ENCODE measurements at regions not wholly inside any gene's neighbourhood (a gene's known extent, or its start where the extent isn't known, plus 50 kb on each side); places are given as distances from the start of the nearest gene placed in this dataset.

DNA sequence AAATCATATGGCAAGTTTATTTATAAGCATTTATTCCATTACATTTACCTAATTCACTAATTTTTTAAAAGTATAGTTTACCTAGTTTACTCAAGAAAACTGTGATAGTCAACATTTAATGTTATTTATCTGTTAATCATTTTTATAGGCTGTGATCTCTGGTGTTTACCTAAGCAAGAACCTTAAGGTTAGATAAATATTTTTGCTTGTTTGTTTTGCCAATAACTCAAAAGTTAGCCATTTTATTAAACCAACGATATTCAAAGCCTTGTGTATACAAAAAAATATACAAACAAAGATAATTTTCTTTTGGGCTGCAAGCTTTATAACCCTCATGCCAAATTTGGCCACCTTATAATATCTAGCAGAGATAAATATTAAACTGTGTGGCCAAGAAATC is 157.3 kb downstream of the SLCO1B3 start:
- no peak for DNase-seq

DNA sequence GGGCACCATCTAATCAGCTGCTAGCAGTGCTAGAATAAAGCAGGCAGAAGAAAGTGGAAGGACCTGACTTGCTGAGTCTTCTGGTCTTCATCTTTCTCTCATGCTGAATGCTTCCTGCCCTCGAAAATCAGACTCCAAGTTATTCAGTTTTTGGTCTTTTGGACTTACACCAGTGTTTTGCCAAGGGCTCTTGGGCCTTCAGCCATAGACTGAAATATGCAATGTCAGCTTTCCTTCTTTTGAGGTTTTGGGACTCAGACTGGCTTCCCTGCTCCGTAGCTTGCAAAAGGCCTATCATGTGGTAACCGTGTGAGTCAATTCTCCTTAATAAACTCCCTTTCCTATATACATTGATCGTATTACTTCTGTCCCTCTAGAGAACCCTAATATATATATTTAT is 159.3 kb downstream of the SLCO1B3 start:
- no peak for DNase-seq

DNA sequence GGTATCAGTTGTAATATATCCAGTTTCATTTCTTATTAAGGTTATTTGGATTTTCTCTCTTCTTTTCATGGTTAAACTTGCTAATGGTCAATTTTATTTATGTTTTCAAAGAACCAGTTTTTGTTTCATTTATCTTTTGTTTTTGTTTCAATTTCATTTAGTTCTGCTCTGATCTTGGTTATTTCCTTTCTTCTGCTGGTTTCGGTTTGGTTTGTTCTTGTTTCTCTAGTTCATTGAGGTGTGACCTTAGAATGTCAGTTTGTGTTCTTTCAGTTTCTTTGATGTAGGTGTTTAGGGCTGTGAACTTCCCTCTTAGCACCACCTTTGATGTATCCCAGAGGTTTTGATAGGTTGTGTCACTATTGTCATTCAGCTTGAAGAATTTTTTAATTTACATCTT is 145.6 kb upstream of the SLCO1B1 start:
- no peak for DNase-seq

DNA sequence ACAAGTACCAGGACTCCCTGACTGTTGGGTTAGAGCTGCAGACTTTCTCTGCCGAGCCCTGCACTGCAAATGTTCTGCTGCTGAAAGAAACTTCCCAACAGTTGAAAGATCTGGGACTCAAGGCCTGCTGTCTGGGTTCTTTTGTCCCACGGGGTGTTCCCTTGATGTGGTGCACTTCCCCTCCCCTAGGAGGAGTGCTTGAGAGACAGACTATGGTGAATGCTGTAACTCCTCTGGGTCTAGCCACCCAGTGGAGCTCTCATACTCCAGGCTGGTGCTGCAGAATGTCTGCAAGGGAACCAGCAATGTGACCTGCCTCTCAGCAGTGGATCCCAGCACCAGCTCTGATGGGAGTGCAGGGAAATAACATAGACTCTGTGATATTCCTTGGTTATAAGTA is 129.2 kb upstream of the SLCO1B1 start:
- no peak for DNase-seq

DNA sequence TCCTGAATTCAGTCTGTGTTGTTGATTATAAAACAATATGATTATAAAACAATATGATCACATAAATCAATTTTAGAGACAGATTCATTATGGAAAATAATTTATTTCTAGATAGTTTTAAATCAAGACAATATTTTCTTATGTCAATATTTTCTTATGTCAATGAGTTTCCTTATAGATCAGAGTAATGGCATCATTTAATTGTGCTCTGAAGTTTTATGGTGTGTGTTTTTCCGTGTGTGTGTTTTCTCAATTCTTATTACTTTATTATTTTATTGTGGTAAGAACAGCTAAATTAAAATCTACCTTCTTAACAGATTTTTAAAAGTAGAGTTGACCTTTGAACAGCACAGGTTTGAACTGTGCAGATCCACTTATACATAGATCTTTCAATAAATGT is 105.3 kb upstream of the SLCO1B1 start:
- no peak for DNase-seq

DNA sequence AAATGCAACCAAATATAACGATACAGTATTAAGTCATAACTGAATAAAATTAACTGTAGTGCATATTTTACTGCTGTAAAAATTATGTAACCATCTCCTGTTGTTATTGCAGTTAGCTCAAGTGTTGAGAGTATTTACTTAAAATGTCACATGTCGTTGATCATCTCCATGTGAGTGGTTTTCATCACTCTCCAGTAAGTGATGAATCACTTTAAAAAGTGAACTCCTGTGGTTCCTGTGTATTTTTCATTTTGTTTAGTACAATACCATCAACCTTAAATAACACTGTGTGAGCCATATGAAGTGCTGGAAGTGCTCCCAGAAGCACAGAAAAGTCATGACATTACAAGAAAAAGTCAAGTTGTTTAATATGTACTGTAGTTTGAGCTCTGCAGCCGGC is 104.7 kb upstream of the SLCO1B1 start:
- no peak for DNase-seq

DNA sequence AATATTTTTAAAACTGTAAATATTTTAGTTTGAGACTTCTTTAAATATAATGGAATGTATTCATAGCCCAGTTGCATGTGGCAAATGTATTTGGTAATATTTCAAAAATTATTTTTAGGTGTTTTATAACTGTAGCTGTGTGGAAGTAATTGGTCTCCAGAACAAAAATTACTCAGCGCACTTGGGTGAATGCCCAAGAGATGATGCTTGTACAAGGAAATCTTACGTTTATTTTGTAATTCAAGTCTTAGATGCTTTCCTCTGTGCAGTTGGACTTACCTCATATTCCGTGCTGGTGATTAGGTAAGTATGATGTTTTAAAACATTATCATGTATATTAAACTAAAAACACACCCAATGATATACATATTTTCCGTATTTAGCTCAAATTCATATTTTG is 76.7 kb upstream of the SLCO1B1 start:
- peak; percentile 3 for DNase-seq

DNA sequence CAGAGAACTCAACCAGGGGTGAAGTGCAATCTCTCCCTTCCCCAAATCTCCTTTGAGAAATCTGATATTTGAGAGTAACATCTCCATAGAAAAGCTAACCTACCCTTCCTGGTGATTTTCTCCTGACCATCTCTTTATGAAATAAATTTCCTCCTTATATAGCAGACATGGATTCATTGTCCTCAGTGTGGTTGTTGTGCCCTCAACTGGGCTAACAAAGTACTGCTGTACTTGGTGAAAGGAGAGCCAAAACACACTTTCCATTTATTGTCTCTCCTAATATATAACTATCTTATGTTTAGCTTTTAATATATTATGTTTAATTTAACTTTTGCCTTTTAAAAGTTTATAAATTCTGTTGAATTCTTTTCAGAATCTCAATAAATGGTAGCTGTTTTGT is 65.1 kb upstream of the SLCO1B1 start:
- no peak for DNase-seq

DNA sequence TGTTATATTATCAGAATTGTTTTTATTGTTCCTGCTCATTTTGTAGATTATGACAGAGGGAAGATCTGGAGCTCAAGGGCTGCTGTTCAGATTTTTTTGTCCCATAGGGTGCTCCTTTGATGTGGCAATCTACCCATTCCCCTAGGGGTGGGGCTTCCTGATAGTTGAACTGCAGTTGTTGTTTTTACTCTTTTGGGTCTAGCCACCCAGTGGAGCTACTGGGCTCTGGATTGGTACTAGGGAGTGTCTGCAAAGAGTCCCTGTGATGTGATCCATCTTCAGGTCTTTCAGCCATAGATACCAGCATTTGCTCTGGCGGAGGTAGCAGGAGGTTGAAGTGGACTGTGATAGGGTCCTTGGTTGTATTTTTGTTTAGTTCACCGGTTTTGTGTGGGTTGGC is 57.9 kb upstream of the SLCO1B1 start:
- DNase-seq, result no peak

DNA sequence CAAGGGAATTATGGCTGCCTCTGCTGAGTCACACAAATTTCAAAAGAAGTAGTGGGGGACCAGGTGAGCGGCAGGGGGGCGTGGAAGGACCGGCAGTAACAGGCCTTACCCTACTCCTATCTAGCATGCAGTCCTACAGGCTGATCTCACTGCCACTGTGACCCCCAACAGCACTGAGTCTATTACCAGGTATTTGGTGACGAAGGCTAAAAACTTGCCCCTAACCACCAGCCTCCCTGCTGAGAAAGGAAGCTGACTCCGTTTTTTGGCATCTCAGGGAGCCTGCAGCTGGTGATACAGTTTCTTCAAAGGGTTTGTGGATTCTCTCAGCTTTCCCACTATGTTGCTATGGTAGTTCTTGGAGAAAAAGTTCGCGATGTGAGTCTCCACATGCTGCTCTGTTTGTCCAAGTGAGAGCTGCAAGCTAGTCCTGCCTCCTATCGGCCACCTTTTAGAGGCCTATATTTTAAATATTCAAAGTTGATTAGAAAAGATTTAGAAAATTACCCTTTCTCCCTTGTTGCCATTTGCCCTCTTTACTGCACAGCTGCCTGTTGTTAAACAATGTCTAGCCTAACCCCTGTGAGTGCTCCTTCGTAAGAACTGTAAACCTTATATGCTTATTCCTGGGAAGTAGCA is 57.1 kb upstream of the SLCO1B1 start:
- no peak for DNase-seq

All from muscle of arm (tissue), 1 donor.